Activated CD4-positive, CD25-positive, alpha-beta regulatory T cell (primary cell): ENCODE measurements at regions not wholly inside any gene's neighbourhood (a gene's known extent, or its start where the extent isn't known, plus 50 kb on each side); places are given as distances from the start of the nearest gene placed in this dataset.
A peak's percentile ranks its signal among the peaks of the same experiment; 100 is the strongest.
"Not testable (repeated sequence)": the region's sequence is repeated elsewhere in the genome, so short reads cannot be mapped to it uniquely, and the experiment has no call there.

ENCODE experiments used
- DNase-seq, 4 experiments: peaks; one replicate each; lab custom pipeline; 2025; lab: John Stamatoyannopoulos, UW

DNA sequence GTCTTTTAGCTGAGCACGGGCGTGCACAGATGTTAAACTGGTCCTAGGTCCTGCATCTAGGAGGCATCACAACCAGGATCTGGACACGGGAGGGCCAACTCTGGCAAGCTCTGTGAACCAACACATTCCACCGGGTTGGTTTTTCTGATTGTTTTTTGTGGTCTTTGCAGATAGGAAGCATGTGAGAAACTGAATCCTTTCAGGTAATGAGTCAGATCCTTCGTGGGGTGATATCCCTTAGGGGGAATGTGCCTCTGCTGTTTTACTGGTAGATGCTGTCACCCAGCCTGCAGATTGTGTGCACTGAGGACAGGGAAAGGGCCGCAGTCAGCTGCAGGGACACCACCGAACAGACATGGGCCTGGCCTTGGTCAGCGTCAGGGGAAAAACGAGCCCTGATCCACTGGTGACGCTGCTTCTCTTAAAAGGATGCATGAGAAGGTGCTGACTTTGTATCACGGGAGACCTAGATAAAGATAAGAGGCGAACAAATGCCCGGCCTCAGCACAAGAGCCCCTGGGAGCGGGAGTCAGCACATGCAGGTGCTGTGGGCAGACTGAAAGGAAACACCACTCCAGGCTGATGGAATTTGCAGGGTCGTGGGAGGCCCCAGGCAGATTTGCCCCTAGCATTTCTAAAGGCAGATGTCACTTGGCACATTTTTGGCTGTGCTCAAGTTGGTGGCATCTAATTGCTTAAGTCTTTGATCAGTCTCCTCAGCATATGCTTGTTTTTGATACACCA is 51.1 kb downstream of the DOP1B start:
- no peak for DNase-seq

DNA sequence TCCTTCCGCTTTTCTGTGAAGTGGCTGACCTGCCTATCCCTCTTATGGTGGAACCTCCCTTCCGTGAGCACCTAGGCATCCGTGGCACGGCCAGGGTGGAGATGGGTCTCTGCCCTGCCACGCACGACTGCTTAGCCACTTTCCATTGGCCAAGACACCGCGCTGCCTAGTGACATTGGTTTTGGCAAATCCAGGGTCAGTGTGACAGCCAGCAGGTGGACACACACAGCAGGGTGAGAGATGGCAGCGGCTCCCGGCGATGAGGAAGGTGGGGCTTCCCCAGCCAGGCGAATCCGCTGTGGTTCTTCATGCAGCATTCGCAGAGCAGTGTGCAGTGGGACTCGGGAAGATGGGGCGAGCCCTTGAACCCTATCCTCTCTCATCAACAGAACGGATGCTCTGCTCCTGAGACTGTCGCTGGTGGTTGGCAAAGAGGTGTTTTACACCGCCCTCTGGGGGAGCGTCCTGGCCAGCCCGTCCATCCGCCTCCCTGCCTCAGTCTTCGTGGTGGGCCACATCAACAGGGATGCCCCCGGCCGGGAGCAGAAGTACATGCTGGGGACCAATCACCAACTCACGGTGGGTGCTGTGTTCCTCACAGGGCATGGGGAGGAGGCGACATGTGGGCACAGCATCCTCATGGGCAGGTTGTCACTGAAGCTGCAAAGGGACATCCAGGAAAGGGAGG is 51.8 kb downstream of the DOP1B start:
- no peak for DNase-seq

DNA sequence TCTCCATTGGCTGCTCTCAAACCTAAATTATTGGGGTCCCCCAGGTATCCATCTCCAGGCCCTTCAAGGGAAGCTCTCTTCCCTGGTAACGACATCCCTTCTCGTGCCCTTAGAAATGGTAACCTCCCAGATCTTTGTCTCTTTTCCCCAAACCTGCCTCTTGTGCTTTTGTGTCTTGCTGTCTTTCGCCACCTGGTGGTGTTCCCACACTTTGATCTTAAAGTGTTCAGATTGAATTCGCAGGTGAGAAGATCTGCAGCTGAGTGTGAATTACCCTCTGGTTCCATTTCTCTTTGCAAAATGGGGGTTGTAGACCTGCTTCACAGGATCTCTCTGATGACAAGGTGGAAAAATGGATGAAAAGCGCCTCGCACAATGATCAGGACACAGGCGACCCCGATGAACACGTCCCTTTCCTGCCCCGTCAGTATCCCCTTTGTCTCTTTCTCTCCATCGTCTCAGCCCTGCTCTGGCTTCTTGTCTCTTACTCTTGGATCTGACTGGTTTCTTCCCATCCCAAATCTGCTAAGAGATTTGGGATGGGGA is 53.1 kb downstream of the DOP1B start:
- peak in 1 of 4 experiments; percentile 13 for DNase-seq

DNA sequence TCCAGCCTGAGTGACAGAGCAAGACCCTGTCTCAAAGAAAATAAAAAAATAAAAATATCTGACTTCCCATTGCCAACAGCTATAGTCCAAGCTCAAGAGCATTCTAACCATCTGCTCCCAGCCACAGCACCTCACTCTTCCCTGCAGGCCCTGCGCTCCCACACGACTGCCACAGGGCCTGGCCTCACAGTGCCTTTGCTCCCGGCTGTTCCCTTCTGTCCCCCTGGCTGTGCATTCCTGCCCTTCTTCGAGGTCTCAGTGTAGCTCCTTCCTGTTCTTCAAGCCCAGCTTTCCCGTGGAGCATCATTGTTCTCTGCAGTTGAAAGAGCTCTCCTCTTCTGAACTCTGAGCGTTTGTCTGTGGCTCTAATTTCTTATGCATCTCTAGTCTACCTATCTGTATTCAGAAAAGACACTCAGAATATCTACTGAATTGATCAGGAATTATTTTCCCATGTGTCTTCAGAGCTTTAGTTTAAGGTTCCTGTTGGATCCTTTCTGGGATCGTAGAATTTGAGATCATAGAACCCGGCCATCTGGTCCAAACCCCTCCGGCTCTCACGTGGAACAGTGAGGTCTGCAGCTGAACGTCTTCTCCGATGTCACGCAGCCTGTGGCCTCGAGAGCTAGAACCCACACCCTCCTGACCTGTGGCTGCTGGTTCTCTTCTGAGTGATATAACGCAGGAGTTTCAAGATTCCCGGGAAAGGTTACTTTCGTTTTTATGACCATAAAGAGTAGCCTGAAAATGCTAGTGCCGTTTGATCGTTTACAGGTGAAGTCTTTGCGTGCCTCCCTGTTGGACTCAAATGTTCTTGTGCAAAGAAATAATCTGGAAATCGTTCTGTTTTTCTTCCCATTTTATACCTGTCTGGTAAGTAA is 54.4 kb downstream of the DOP1B start:
- DNase-seq: no peak

DNA sequence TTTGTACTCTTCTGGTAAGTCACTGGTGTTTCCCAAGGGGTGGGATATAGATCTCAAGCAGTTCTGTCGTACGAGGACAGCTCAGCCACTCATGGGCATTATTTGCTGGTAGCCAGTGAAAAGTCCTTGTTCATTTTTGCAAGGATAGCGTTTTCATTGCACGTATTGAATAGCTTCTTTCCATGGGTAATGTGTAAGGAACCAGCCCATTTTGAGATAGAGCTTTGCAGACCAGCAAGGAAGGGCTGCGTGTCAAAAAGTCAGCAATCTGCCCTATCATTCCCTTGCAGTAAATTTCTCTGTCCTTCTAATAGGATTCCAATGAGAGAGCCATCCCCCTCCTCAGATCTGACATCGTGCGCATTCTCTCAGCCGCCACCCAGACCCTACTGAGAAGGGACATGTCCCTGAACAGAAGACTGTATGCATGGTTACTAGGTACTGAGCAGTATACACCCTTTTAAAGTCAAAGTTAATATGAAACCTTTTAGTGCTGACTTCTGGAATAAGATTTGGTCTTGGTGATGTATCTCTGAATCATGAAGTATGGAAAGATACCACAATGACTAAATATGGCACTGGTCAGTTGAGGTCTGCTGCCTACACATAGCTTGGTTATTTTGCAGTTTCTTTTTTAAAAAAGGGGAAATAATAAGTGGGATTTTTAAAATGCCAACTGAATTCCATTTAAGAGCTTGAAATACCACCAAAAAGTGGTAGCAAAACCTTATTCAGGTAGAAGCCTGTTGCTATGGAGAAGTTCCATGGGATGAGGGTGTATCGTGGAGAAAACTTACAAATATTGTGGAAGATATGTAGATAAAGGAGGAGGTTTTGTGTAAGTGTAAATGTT is 55.3 kb downstream of the DOP1B start:
- DNase-seq: no peak

DNA sequence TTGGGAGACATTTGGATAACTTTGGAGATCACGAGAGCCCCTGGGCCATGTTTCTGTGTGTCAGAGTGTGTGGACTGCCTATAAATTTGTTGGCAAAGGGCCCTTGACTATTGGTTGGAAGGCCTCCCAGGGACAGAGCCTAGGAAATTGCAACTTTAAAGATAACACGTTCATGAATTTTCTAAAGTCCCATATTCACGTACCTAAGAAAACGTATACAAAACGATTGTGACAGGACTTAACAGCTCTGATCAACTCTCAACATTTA is 55.8 kb downstream of the DOP1B start:
- no peak for DNase-seq

DNA sequence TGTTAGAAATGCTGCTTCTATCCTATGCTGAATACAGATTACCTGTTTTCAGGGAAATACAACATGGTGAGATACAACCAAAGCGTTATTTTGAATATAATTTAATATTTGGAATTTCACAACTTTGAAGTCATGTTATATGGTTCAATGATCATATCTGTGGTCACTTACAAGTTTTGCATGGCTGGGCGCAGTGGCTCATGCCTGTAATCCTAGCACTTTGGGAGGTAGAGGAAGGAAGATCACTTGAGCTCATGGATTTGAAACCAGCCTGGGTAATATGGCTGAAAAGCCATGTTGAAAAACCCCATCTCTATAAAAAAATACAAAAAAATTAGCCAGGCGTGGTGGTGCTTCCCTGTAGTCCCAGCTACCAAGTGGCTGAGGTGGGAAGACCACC is 57.9 kb downstream of the DOP1B start:
- DNase-seq: no peak

DNA sequence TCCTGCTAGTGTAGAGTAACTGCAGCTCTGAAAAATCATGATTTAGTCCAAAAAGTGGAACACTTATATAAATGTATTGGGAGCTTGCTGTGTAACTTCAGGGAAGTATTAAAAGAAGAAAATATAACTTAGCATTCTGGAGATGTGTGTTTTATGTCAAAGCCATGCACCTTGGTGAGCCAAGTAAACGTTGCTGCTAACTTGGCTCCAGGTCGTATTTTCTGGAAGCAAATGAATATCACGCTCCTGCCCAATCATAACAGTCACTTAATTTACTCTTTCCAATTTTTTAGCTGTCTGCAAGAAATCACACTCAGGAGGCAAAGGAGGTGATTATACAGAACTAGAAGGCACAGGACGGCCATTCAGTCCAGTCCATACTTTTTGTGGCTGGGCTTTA is 61.1 kb downstream of the DOP1B start:
- no peak for DNase-seq

DNA sequence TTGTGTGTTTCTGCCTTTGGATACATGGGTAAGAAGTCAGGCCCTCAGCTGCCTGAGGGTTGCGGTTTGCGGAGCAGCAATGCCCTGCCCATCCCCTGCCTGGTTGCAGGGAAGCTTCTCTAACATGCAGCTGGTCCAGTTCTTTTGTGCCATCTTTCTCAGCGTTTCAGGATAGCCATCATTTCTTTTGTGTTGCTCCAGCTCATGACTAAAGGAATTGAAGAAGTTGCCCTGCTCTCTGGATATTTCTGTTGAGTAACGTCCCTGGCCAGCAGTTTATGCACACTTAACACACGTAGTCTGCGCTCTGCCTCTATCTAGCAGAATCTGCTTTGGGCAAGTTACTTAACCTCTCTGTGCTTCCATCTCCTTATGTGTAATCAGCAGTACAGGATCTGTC is 62.1 kb downstream of the DOP1B start:
- DNase-seq: no peak

DNA sequence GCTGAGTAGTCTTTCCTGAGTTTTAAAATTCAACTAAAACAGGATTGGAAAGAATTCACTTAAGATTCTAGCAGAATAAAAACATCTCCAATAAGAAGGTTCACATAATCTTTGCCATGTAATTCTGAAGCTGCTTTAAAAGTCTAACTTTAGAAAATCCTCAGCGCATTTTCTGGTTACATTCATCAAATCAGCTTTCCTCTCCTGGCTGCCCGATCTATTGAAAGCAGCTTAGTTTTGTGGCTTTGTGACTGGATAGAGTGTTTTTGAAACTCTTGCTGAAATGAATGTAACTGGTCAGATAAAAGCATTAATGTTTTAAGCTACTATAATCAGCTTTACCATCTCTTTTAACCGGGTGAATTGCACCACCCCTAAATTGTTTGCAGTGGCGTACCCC is 66.8 kb downstream of the DOP1B start:
- DNase-seq: no peak

DNA sequence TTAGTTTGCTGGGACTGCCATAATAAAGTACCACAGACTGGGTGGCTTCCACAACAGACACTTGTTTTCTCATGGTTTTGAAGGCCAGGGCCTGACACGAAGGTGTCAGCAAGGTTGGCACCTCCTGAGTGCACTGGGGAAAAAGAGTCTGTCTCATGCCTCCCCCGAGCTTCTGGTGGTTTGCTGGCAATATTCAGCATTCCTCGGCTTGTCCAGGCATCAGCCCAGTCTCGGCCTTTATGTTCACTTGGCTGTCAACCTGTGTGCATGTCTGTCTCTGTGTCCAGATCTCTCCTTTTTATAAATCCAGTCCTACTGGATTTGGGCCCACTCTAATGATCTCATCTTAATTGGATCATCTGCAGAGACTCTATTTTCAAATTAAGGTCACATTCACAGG is 72.6 kb downstream of the DOP1B start:
- DNase-seq: no peak

DNA sequence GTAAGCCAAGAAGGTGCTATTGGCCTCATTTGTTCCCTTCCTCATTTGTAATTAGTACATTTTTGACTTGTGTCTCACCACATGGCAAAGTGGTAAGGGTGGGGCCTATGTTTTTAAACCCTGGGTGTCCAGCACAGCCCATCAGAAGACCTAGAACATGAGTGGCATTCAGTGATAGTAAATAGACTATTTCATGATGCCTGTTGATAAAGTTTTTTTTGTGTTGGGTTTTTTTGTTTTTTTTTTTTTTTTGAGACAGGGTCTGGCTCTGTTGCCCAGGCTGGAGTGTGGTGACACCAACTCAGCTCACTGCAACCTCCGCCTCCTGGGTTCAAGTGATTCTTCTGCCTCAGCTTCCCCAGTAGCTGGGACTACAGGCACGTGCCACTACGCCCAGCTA is 74.8 kb downstream of the DOP1B start:
- DNase-seq: not testable (repeated sequence)

DNA sequence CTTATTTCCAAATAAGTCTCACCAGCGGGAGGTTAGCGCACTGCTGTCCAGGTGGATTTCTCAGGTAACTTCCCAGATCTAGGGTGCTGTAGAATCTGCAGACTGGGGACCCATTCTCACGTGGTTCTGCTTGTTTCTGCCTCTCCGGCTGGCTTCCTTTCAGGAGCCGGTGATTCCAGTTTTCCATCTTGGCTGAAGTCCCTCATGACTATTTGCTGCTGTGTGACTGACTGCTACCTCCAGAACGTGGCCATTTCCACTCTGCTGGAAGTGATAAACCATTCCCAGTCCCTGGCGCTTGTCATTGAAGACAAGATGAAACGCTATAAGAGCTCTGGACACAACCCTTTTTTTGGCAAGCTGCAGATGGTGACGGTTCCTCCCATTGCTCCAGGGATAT is 76.0 kb downstream of the DOP1B start:
- DNase-seq: no peak

DNA sequence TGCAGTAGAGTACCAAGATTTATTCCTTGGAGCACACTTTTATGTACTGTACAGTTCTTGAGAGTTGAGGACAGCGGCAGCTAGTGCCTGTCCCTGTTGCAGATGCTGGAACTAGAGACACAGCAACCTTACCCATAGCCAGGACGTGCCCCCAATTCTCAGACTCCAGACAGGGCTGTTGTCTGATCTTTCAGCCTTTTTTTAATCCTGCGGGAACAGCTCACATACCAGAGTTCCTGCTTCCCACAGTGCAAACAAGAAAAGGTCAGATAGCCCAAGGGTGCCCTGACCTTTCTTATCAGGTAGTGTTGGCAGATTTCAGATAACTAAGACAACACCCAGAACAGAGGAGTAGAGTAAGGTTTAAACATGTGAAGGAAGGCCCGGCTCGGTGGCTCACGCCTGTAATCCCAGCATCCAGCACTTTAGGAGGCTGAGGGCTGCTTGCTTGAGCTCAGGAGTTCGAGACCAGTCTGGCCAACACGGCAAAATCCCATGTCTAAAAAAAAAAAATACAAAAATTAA is 78.5 kb downstream of the DOP1B start:
- DNase-seq: no peak

DNA sequence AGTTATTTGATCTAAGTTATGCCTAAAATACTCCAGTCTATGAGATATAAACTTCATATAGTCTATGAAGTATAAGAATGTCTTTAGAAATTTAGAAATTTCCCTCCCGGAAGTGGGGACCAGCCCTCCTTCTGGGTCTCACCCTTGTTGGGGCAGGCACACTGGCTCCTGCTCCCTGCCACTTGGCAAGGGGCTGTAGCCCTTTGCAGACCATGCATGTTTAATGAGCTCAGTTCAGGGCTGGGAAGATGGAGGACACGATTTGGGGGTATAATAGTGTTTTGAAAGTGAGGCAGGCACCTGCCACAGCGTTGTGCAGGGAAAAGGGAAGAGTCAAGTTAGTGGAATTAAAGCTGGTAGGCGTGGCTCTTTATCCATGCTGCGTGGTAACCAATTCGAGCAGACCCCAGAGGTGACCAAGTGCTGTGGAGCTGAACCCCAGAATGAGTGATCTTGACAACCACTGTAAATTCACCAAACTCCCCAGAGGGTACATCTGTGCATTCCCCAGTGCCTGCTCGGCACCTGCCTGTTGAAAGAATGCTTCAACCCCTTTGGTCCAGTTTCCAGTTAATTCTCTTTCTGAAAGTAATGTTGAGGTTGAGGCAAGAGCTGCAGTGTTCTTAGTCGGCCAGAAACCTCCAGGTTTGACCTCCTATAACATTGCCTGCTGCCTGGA is 79.6 kb downstream of the DOP1B start:
- no peak for DNase-seq

DNA sequence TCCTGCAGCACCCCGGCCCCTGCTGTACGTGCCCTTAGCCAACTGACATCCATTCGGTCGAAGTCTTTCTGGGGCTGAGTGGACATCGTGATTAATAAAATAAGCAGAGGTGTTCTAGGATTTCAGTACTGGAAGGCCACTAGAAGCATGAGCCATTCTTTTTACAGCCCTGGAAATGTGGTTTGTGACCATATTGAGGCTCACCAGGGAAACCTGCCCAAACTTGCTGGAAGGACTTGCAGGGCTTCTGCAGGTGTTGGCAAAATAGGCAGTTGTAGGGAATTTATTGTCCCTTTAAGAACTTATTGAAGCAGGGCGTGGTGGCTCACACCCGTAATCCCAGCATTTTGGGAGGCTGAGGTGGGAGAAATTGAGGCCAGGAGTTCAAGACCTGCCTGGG is 80.8 kb downstream of the DOP1B start:
- no peak for DNase-seq

DNA sequence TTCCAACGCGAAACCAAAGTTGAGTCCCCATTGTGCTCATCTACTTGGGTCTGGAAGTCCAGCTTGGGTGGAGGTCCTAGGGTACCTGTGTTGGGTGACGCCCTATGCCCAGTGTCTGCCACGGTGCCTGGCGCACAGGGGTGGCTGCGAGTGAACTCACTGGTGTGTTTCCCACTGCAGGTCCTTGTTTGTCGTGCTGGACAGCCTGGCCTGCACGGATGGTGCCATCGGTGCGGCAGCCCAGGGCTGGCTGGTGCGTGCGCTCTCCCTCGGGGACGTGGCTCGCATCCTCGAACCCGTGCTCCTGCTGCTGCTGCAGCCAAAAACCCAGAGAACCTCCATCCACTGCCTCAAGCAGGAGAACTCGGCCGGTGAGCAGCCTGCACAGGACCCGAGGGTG is 80.4 kb upstream of the MORC3 start:
- no peak for DNase-seq

DNA sequence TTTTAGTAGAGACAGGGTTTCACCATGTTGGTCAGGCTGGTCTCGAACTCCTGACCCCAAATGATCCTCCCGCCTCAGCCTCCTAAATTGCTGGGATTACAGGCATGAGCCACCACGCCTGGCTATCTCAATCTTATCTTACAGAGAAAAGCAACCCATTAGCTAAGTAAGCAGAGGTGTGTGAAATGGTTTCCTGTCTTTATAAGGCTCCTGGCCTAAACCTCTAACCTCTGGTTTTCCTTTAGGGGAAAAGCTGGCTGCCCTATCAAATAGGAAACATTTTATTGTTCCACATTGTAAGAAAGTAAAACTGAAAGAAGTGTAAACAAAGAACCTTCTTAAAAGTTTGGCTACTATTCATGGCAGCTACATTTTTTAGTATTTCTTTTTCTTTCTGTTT is 78.3 kb upstream of the MORC3 start:
- no peak for DNase-seq

DNA sequence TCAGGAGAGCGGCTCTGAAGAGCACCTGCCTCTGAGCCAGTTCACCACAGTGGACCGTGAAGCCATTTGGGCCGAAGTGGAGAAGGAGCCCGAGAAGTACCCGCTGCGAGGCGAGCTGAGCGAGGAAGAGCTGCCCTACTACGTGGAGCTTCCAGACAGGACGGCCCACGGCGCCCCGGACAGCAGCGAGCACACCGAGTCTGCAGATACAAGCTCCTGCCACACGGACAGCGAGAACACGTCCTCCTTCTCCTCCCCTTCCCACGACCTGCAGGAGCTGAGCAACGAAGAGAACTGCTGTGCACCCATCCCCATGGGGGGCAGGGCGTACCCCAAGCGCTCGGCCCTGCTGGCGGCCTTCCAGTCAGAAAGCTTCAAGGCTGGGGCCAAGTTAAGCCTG is 74.9 kb upstream of the MORC3 start:
- no peak for DNase-seq

DNA sequence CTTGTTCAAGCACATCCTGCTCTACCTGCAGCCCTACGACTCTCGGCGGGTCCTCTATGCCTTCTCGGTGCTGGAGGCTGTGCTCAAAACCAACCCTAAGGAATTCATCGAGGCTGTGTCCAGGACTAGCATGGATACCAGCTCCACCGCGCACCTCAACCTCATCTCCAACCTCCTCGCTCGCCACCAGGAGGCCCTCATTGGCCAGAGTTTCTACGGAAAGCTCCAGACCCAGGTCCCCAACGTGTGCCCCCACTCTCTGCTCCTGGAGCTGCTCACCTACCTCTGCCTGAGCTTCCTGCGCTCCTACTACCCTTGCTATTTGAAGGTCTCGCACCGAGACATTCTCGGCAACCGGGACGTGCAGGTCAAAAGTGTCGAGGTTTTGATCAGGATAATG is 74.3 kb upstream of the MORC3 start:
- DNase-seq: no peak

DNA sequence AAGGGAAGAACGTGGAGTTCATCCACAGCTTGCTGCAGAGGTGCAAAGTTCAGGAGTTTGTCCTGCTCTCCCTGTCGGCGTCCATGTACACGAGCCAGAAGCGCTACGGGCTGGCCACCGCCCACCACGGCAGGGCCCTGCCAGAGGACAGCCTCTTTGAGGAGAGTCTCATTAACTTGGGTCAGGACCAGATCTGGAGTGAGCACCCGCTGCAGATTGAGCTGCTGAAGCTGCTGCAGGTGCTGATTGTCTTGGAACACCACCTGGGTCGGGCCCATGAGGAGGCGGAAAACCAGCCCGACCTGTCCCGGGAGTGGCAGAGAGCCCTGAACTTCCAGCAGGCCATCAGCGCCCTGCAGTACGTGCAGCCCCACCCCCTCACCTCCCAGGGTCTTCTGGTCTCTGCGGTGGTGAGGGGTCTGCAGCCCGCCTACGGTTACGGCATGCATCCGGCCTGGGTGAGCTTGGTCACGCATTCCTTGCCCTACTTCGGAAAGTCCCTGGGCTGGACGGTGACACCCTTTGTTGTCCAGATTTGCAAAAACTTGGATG is 73.8 kb upstream of the MORC3 start:
- DNase-seq: no peak
